Activated CD4-positive, alpha-beta T cell treated with anti-CD3 and anti-CD28 coated beads, Interleukin-10, Interleukin-2, amounts not matched to agents 100 ng/mL and 50 ng/mL, durations not matched to agents 16 hours and 8 hours (primary cell): ENCODE measurements at regions not wholly inside any gene's neighbourhood (a gene's known extent, or its start where the extent isn't known, plus 50 kb on each side); places are given as distances from the start of the nearest gene placed in this dataset.

Experiments
- DNase-seq: peaks from one replicate; pipeline ENCODE4 v3.0.0-alpha.2; 2020

GRCh38 chr2:74066491-74067203, 81.1 kb downstream of the BOLA3 start:
- DNase-seq: no peak

GRCh38 chr2:74067221-74067747, 80.4 kb downstream of the BOLA3 start:
- DNase-seq: no peak

- no peak for DNase-seq
Measured at GRCh38 chr2:74070991-74071390, 76.7 kb downstream of the BOLA3 start.

- DNase-seq: no peak
Measured at GRCh38 chr2:74071426-74071825, 76.3 kb downstream of the BOLA3 start.

- DNase-seq: no peak
Measured at GRCh38 chr2:74072565-74072964, 75.1 kb downstream of the BOLA3 start.

- no peak for DNase-seq
Measured at GRCh38 chr2:74074487-74074886, 73.2 kb downstream of the BOLA3 start.

- no peak for DNase-seq
Measured at GRCh38 chr2:74076074-74076470, 71.6 kb downstream of the BOLA3 start.

GRCh38 chr2:74077636-74078035, 70.1 kb downstream of the BOLA3 start:
- no peak for DNase-seq

- no peak for DNase-seq
Measured at GRCh38 chr2:74078466-74078865, 69.2 kb downstream of the BOLA3 start.

- no peak for DNase-seq
Measured at GRCh38 chr2:74079522-74080341, 68.0 kb downstream of the BOLA3 start.

- DNase-seq: no peak
Measured at GRCh38 chr2:74080346-74080745, 67.4 kb downstream of the BOLA3 start.

- no peak for DNase-seq
Measured at GRCh38 chr2:74081030-74081762, 66.5 kb downstream of the BOLA3 start.

- DNase-seq: no peak
Measured at GRCh38 chr2:74081763-74082110, 66.0 kb downstream of the BOLA3 start.

- DNase-seq: no peak
Measured at GRCh38 chr2:74083750-74084149, 64.0 kb downstream of the BOLA3 start.
